Tibial artery (tissue), 4 donors: ENCODE measurements at regions not wholly inside any gene's neighbourhood (a gene's known extent, or its start where the extent isn't known, plus 50 kb on each side); places are given as distances from the start of the nearest gene placed in this dataset.

ENCODE experiments used
- DNase-seq, 2 donors: peaks; one replicate each; pipeline ENCODE4 v3.0.0-alpha.2; 2019
- H3K27ac ChIP-seq, 2 donors: fragments of 200-600 bp; sonication (generic) in 1 of 2; 1 replicate in 1 of 2; 2 replicates in 1 of 2; pipeline ENCODE4 v1.5.1; 2018 to 2019; ENCODE audit warnings: mild to moderate bottlenecking in 1 of 2
- H3K27me3 ChIP-seq, 2 donors: fragments of 200-600 bp; sonication (generic) in 1 of 2; one replicate each; pipeline versions ENCODE4 v1.5.1 to v1.6.0; 2016 to 2019
- H3K36me3 ChIP-seq, 3 donors: fragments of 200-600 bp; sonication (generic) in 2 of 3; one replicate each; pipeline ENCODE4 v1.5.1; 2016 to 2019; ENCODE audit warnings: mild to moderate bottlenecking in 2 of 3
- H3K4me1 ChIP-seq, 4 donors: fragments of 200-600 bp; sonication (generic) in 2 of 4; 1 replicate in 3 of 4; 2 replicates in 1 of 4; pipeline ENCODE4 v1.5.1; 2016 to 2019
- H3K4me3 ChIP-seq, 2 donors: fragments of 200-600 bp; sonication (generic) in 1 of 2; 1 replicate in 1 of 2; 2 replicates in 1 of 2; pipeline ENCODE4 v1.5.1; 2018 to 2019; ENCODE audit warnings: mild to moderate bottlenecking in 2 of 2
- H3K9me3 ChIP-seq, 3 donors: fragments of 200-600 bp; sonication (generic) in 1 of 3; one replicate each; pipeline ENCODE4 v1.5.1; 2016 to 2019
- intact Hi-C: fragments of 100-400 bp; cut with DNase I; formaldehyde crosslinking; loops from one replicate; pipeline ENCODE4 v1.15.0; 2023; ENCODE audit warnings: low total_unique reads
- TF ChIP-seq, protein P1 (sequence below), 2 experiments: fragments of 200-600 bp in 1 of 2; fragments of 450-650 bp in 1 of 2; IDR thresholded peaks; one replicate each; pipeline ENCODE4 v1.5.1; 2017 to 2019; ENCODE audit warnings: antibody characterized with exemption in 2 of 2, mild to moderate bottlenecking in 1 of 2, moderate library complexity in 1 of 2

DNA sequence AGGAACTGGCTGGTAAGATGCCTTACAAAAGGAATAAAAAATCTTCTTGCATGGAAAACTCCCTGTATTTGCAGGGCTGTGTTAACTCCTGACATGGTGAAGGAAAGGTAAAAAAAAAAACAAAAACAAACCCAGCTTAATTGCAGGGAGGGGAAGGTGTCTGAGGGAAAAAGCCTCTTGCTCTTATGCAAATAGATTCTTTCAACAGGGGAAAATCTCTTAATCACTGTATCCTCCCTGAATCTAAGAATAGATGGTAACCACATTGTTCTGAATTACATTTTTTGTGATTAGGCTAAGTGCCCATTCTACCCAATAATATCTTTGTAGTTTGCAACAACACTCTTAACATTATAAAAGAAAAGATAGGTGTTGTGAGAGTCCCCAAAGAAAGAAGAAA lies 172.6 kb downstream of the RBM46 start:
- peaks cover 0 to 3% (median 0%) of the 10 kb centered on the region in 4 donors for H3K4me1 ChIP-seq
- no peak overlapping the region for H3K27ac ChIP-seq
- DNase-seq: no peak
- no peaks in the 10 kb centered on the region for H3K27me3 ChIP-seq
- no peaks in the 10 kb centered on the region for H3K9me3 ChIP-seq
- no peak overlapping the region for H3K4me3 ChIP-seq
- intact Hi-C loops: no loop called here
- TF ChIP-seq, protein P1, sequence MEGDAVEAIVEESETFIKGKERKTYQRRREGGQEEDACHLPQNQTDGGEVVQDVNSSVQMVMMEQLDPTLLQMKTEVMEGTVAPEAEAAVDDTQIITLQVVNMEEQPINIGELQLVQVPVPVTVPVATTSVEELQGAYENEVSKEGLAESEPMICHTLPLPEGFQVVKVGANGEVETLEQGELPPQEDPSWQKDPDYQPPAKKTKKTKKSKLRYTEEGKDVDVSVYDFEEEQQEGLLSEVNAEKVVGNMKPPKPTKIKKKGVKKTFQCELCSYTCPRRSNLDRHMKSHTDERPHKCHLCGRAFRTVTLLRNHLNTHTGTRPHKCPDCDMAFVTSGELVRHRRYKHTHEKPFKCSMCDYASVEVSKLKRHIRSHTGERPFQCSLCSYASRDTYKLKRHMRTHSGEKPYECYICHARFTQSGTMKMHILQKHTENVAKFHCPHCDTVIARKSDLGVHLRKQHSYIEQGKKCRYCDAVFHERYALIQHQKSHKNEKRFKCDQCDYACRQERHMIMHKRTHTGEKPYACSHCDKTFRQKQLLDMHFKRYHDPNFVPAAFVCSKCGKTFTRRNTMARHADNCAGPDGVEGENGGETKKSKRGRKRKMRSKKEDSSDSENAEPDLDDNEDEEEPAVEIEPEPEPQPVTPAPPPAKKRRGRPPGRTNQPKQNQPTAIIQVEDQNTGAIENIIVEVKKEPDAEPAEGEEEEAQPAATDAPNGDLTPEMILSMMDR (IDR thresholded peaks at IDR 0.05): no peak
- no peaks in the 10 kb centered on the region for H3K36me3 ChIP-seq

DNA sequence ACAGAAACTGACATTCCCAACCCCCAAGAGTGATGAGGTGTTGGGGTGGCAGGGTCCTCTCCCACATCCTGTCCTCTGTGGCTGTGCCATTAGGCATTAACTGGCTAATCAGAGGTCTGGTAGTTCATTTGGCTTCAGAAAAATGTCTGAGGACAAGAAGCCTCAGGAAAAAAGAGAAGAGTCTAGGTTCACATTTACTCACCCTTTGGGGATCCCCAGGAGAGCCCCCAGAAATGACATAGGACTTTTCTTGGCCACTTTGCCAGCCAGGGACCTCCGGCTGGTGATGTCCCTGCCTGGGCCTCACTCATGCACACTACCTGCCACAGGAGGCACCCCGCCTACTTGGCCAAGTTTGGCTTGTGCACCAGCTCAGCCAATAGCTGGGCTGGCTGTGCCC lies 173.0 kb downstream of the RBM46 start:
- intact Hi-C loops: no loop called here

DNA sequence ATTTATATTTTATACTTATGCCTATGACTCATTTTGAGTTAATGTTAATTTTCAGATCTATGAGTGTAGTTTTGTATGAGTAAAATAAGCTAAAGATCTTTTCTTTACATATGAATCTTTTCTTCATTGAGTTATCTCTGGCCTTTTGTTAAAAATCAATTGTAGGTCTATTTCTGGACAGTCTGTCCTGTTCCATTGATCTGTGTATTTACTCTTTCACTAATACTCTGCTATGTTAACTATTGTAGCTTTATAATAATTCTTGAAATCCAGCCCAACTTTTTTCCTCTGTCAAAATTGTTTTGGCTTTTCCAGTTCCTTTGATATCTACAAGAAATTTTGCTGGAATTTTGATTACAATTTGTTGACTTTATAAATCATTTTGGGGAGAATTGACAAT lies 177.0 kb downstream of the RBM46 start:
- intact Hi-C loops: no loop called here
- H3K4me1 ChIP-seq: peaks cover 0 to 9% (median 0%) of the 10 kb centered on the region in 4 donors
- H3K4me3 ChIP-seq: no peak overlapping the region
- DNase-seq: no peak
- no peaks in the 10 kb centered on the region for H3K27me3 ChIP-seq
- TF ChIP-seq, protein P1 (IDR thresholded peaks at IDR 0.05): no peak
- H3K9me3 ChIP-seq: no peaks in the 10 kb centered on the region
- no peak overlapping the region for H3K27ac ChIP-seq
- H3K36me3 ChIP-seq: no peaks in the 10 kb centered on the region

More for the DNA sequence above, 173.0 kb downstream of the RBM46 start:
- Histone ChIP-seq H3K4me1 (peaks cover 0 to 7% (median 0%) of the 10 kb centered on the region in 4 donors), H3K9me3 (no peaks in the 10 kb centered on the region), H3K36me3 (no peaks in the 10 kb centered on the region), H3K27ac (no peak overlapping the region), H3K27me3 (no peaks in the 10 kb centered on the region), H3K4me3 (no peak overlapping the region)
- TF ChIP-seq, protein P1 (IDR thresholded peaks at IDR 0.05): no peak
- no peak for DNase-seq

DNA sequence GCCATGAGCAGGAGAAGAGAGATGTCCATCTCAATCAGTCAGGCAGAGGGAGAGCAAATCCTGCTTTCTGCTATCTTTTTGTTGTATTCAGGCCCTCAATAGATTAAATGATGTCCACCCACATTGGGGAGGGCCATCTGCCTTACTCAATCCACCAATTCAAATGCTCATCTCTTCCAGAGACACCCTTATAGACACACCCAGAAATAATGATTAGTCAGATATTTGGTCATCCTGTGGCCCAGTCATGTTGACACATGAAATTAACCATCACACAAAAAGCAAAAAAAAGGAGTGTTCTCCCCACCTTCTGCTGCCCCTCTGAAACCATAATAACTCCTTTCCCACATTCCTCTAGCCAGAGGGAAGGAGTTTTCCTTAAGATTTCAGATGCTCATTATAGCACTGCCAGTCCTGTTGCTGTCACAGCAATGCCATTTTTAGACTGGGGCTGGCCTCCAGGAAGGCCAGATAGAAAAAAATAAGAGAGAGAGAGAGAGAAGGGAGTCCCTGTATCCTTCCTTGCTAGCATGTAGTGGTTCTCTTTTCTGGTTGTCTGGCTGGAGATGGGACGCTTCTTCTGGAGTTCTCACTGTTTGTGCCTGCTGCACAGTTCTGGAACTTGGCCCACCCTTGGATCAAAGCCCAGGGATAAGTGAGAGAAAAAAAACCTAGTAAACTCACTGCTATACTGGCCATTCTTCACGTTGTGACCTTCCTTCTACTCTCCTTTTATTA lies 177.7 kb downstream of the RBM46 start:
- Histone ChIP-seq H3K27ac (no peak overlapping the region), H3K9me3 (no peaks in the 10 kb centered on the region), H3K4me3 (no peak overlapping the region), H3K27me3 (no peaks in the 10 kb centered on the region), H3K36me3 (no peaks in the 10 kb centered on the region), H3K4me1 (peaks cover 0 to 9% (median 0%) of the 10 kb centered on the region in 4 donors)
- DNase-seq: peak; percentile 43 to 67
- intact Hi-C loops: no loop called here
- TF ChIP-seq, protein P1 (IDR thresholded peaks at IDR 0.05): no peak

DNA sequence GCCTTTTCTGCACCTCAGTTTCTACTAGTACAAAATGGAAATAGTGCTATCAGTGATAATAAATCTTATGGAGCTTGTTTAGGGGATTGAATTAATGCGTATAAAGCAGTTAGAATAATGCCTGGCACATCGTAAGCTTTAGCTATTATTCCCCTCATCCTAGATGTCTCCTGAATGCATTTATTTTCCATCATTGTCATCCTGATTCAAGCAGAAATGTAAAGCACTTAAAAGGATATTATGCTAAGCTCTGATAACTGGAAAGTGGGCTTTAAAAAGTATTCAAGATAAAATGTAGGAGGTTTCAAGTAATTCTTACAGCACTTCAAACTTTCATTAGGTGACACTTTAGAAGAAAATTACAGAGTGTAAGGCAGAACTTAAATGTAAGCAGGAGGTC lies 178.7 kb downstream of the RBM46 start:
- DNase-seq: no peak
- intact Hi-C loops: no loop called here

More for the DNA sequence above, 178.7 kb downstream of the RBM46 start:
- Histone ChIP-seq H3K36me3 (no peaks in the 10 kb centered on the region), H3K4me3 (no peak overlapping the region), H3K4me1 (peaks cover 0 to 9% (median 0%) of the 10 kb centered on the region in 4 donors), H3K27ac (no peak overlapping the region), H3K9me3 (no peaks in the 10 kb centered on the region), H3K27me3 (no peaks in the 10 kb centered on the region)
- TF ChIP-seq, protein P1 (IDR thresholded peaks at IDR 0.05): no peak
